ENCODE measurements at regions not wholly inside any gene's neighbourhood (a gene's known extent, or its start where the extent isn't known, plus 50 kb on each side); places are given as distances from the start of the nearest gene placed in this dataset.

DNA sequence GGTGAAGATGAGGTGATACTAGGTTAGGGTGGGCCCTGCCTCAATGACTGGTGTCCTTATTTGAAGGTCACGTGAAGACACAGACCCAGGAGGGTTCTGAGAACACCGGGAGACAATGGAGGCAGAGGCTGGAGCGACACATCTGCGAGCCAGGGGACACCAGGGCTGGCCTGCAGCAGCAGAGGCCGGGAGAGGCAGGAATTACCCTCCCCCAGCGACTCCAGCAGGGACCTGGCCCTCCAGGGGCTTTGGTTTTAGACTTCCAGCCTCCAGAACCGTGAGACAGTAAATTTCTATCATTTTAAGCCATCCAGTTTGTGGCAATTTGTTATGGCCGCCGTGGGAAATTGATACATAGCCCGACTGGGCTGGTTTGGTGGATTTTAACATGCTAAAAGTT lies 152.2 kb downstream of the DNAJB6 start:
- Mint-ChIP-seq H3K27me3 (peaks cover 15% of the 10 kb centered on the region), H3K9me3 (peaks cover 15% of the 10 kb centered on the region), H3K27ac (no peak overlapping the region), H3K4me3 (no peak overlapping the region), H3K4me1 (peaks cover 19% of the 10 kb centered on the region), H3K36me3 (peaks cover 8% of the 10 kb centered on the region)
- DNase-seq = no peak

Measured in activated naive CD8-positive, alpha-beta T cell treated with anti-CD3 and anti-CD28 coated beads for 36 hours (primary cell).